ENCODE measurements at regions not wholly inside any gene's neighbourhood (a gene's known extent, or its start where the extent isn't known, plus 50 kb on each side); places are given as distances from the start of the nearest gene placed in this dataset.
A peak's percentile ranks its signal among the peaks of the same experiment; 100 is the strongest.

DNA sequence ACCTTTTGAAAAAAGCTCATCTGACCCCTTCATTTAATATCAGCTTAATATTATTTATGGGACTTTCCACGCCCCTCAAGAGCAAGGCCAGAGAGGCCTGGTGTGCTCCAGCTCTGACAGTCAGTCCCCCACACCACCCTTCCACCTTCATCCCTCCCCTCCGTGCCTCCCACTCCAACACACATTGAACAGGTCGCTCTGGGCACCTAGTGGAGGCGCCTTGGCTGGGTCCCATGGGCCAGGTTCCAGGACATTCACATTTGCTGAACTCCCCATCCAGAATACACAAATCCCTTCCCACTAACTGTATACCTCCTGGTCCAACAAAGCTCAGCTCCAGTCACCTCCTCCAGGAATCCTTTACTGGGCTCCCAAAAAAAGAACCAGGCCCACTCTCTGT is 137.5 kb downstream of the BCOR start:
- Histone ChIP-seq H3K27me3 (replicated peaks; ENCODE audit: control insufficient read depth, insufficient read depth, low read length) (peaks cover 6% of the 10 kb centered on the region), H3K9ac (ENCODE audit: low read length) (no peak overlapping the region), H3K36me3 (ENCODE audit: control insufficient read depth, insufficient read depth, low read length, severe bottlenecking) (no peaks in the 10 kb centered on the region), H3K9me3 (ENCODE audit: control insufficient read depth, low read length) (peaks cover 27% of the 10 kb centered on the region), H3K4me3 (ENCODE audit: low read length) (no peak overlapping the region), H3K4me1 (ENCODE audit: control insufficient read depth, insufficient read depth, low read length) (peaks cover 4% of the 10 kb centered on the region)
- DNase-seq (ENCODE audit: low read depth): no peak

- Histone ChIP-seq H3K4me1 (ENCODE audit: control insufficient read depth, insufficient read depth, low read length) (peaks cover 4% of the 10 kb centered on the region), H3K9me3 (ENCODE audit: control insufficient read depth, low read length) (peaks cover 28% of the 10 kb centered on the region), H3K9ac (ENCODE audit: low read length) (no peak overlapping the region), H3K27me3 (replicated peaks; ENCODE audit: control insufficient read depth, insufficient read depth, low read length) (peaks cover 6% of the 10 kb centered on the region), H3K4me3 (ENCODE audit: low read length) (no peak overlapping the region), H3K36me3 (ENCODE audit: control insufficient read depth, insufficient read depth, low read length, severe bottlenecking) (no peaks in the 10 kb centered on the region)
- DNase-seq (ENCODE audit: low read depth): no peak
These were observed 136.3 kb downstream of the BCOR start for GRCh38 chrX:39961441-39961840.

GRCh38 chrX:39965051-39965573 is 132.6 kb downstream of the BCOR start:
- Histone ChIP-seq H3K27me3 (replicated peaks; ENCODE audit: control insufficient read depth, insufficient read depth, low read length) (peaks cover 10% of the 10 kb centered on the region), H3K4me3 (ENCODE audit: low read length) (no peak overlapping the region), H3K36me3 (ENCODE audit: control insufficient read depth, insufficient read depth, low read length, severe bottlenecking) (no peaks in the 10 kb centered on the region), H3K9ac (ENCODE audit: low read length) (no peak overlapping the region), H3K9me3 (ENCODE audit: control insufficient read depth, low read length) (peaks cover 29% of the 10 kb centered on the region), H3K4me1 (ENCODE audit: control insufficient read depth, insufficient read depth, low read length) (no peaks in the 10 kb centered on the region)
- no peak for DNase-seq (ENCODE audit: low read depth)

DNA sequence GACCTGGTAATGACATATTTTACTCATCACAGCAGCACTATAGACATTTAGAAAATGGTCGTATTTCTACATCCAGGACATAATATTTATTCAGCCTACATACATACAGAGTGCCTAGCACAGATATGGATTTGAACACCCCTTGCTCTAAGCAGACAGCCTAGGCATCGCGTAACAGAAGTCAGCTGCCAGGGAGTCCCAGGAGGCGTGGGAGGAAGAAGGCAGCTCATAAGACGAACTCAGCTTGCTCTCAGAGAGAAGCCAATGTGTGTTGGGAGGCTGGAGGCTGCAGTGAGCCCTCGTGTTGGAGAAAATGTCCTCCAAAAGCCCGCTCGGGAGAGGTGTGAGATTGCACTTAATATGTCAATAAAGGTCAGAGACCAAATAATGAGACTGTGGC is 131.6 kb downstream of the BCOR start:
- H3K9me3 ChIP-seq (ENCODE audit: control insufficient read depth, low read length): peaks cover 39% of the 10 kb centered on the region
- DNase-seq (ENCODE audit: low read depth): no peak
- H3K9ac ChIP-seq (ENCODE audit: low read length): no peak overlapping the region
- H3K27me3 ChIP-seq (replicated peaks; ENCODE audit: control insufficient read depth, insufficient read depth, low read length): peaks cover 18% of the 10 kb centered on the region
- no peaks in the 10 kb centered on the region for H3K36me3 ChIP-seq (ENCODE audit: control insufficient read depth, insufficient read depth, low read length, severe bottlenecking)
- no peaks in the 10 kb centered on the region for H3K4me1 ChIP-seq (ENCODE audit: control insufficient read depth, insufficient read depth, low read length)
- H3K4me3 ChIP-seq (ENCODE audit: low read length): no peak overlapping the region

GRCh38 chrX:39967348-39967747 is 130.4 kb downstream of the BCOR start:
- H3K27me3 ChIP-seq (replicated peaks; ENCODE audit: control insufficient read depth, insufficient read depth, low read length): peaks cover 18% of the 10 kb centered on the region
- peaks cover 50% of the 10 kb centered on the region for H3K9me3 ChIP-seq (ENCODE audit: control insufficient read depth, low read length)
- no peaks in the 10 kb centered on the region for H3K4me1 ChIP-seq (ENCODE audit: control insufficient read depth, insufficient read depth, low read length)
- DNase-seq (ENCODE audit: low read depth): no peak
- H3K4me3 ChIP-seq (ENCODE audit: low read length): no peak overlapping the region
- H3K36me3 ChIP-seq (ENCODE audit: control insufficient read depth, insufficient read depth, low read length, severe bottlenecking): no peaks in the 10 kb centered on the region
- H3K9ac ChIP-seq (ENCODE audit: low read length): no peak overlapping the region

DNA sequence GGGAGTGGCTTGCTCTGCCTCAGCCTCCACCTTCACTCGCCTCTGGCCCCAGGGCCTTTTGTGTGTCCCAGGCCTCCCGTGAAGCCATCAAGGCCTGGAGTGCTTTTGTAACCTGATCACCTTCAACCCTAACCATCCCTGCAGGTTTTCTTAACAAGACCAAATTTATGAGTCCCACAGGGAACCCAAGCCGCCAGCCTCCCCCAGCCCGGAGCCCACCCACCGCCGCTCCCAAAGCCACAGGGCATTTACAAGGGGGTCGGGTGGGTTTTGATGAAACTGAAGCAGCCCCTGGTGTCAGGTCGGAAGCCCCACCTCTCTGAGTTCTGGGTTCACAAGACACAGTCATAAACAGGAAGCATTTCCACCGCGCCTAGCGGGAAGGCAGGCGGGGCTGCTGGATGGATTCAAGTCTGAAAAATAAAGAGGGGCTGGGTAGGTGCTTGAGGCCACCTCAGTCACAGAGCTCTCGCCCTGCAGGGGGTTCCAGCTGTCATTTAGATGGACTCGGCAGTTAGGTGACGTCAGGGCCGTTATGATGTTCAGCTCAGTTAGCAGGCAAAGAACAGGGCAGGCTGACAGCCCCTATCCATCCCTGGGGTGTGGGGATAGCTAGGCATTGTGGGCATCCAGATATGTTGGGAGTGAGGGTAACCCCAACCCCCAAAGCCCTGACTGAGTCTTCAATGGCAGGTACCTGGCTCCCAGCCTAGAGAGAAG is 128.5 kb downstream of the BCOR start:
- H3K4me1 ChIP-seq (ENCODE audit: control insufficient read depth, insufficient read depth, low read length): no peaks in the 10 kb centered on the region
- peaks cover 20% of the 10 kb centered on the region for H3K27me3 ChIP-seq (replicated peaks; ENCODE audit: control insufficient read depth, insufficient read depth, low read length)
- peaks cover 36% of the 10 kb centered on the region for H3K9me3 ChIP-seq (ENCODE audit: control insufficient read depth, low read length)
- no peak overlapping the region for H3K9ac ChIP-seq (ENCODE audit: low read length)
- no peak overlapping the region for H3K4me3 ChIP-seq (ENCODE audit: low read length)
- no peak for DNase-seq (ENCODE audit: low read depth)
- no peaks in the 10 kb centered on the region for H3K36me3 ChIP-seq (ENCODE audit: control insufficient read depth, insufficient read depth, low read length, severe bottlenecking)

DNA sequence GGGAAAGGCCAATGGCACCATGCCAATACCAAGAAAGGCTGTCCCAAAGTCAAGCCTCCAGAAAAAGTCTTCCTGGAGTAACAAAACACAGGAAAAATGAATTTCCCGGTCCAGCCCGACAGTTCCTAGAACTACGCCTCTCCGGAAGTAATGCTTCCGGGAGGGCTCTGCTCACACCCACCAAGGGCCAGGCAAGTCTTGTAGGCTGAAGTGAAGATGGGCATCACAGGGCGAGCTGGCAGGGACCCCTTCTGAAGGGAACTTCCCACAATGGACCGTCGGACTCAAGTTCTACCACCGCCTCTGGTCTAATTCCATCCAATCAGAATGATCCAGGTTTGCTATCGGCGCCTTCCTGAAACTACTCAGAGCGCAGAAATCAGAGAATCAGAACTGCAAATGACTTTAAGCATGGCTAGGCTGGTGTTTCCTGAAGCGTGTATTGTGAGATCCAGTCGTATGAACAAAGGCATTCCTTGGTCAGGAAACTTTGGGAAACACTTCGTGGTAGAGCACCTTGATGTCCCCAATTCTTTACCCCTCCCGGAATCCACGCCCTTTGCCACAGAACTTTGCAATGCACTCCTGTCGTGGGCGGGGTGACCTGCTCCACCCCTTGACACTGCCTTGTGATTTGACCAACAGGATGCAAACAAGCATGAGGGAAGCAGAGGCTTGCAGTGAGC is 127.8 kb downstream of the BCOR start:
- Histone ChIP-seq H3K36me3 (ENCODE audit: control insufficient read depth, insufficient read depth, low read length, severe bottlenecking) (no peaks in the 10 kb centered on the region), H3K27me3 (replicated peaks; ENCODE audit: control insufficient read depth, insufficient read depth, low read length) (peaks cover 23% of the 10 kb centered on the region), H3K4me3 (ENCODE audit: low read length) (no peak overlapping the region), H3K4me1 (ENCODE audit: control insufficient read depth, insufficient read depth, low read length) (no peaks in the 10 kb centered on the region), H3K9me3 (ENCODE audit: control insufficient read depth, low read length) (peaks cover 29% of the 10 kb centered on the region), H3K9ac (ENCODE audit: low read length) (no peak overlapping the region)
- DNase-seq (ENCODE audit: low read depth): no peak

DNA sequence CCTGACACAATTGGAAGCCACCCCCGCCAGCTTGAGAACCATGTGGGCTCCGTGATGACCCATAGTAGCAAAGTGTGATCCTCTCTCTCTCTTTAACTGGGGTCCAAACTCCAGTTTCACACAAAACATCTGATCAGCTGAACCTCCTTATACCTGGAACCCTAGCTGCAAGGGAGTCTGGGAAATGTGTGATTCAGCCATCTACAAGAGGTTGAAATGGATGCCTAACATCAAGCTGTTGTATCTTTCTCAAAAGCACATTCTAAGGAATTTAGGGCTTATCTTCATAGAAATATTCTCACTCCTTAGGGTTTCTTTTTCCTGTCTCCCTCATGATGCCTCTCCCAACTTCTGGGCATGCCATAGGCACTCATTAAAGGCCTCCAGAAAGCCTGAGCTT is 126.0 kb downstream of the BCOR start:
- Histone ChIP-seq H3K9ac (ENCODE audit: low read length) (no peak overlapping the region), H3K9me3 (ENCODE audit: control insufficient read depth, low read length) (peaks cover 26% of the 10 kb centered on the region), H3K4me3 (ENCODE audit: low read length) (no peak overlapping the region), H3K36me3 (ENCODE audit: control insufficient read depth, insufficient read depth, low read length, severe bottlenecking) (no peaks in the 10 kb centered on the region), H3K27me3 (replicated peaks; ENCODE audit: control insufficient read depth, insufficient read depth, low read length) (peaks cover 21% of the 10 kb centered on the region), H3K4me1 (ENCODE audit: control insufficient read depth, insufficient read depth, low read length) (no peaks in the 10 kb centered on the region)
- DNase-seq (ENCODE audit: low read depth): no peak

DNA sequence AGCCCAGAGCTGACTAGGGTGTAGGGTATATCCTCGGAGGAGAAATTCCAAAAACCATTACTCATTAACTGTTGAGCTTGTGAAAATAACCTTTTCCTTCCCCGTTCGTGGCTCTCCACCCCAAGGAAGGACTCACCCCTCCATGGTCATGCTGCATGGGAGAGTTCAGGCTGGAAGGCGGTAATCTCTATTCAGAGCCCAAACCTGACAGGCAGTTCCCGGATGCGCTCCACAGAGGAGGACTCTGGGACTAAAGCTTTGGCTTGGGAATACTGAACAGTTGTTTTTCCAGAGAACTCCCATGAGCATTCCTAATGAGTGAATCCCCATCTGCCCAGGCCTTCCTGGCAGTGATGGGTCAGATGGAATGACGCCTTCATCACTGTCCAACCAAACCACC is 125.4 kb downstream of the BCOR start:
- Histone ChIP-seq H3K4me1 (ENCODE audit: control insufficient read depth, insufficient read depth, low read length) (no peaks in the 10 kb centered on the region), H3K27me3 (replicated peaks; ENCODE audit: control insufficient read depth, insufficient read depth, low read length) (peaks cover 21% of the 10 kb centered on the region), H3K9me3 (ENCODE audit: control insufficient read depth, low read length) (peaks cover 26% of the 10 kb centered on the region), H3K4me3 (ENCODE audit: low read length) (no peak overlapping the region), H3K36me3 (ENCODE audit: control insufficient read depth, insufficient read depth, low read length, severe bottlenecking) (no peaks in the 10 kb centered on the region), H3K9ac (ENCODE audit: low read length) (no peak overlapping the region)
- DNase-seq (ENCODE audit: low read depth): peak; percentile 9

- H3K36me3 ChIP-seq (ENCODE audit: control insufficient read depth, insufficient read depth, low read length, severe bottlenecking): no peaks in the 10 kb centered on the region
- H3K9ac ChIP-seq (ENCODE audit: low read length): no peak overlapping the region
- H3K9me3 ChIP-seq (ENCODE audit: control insufficient read depth, low read length): peaks cover 26% of the 10 kb centered on the region
- H3K4me1 ChIP-seq (ENCODE audit: control insufficient read depth, insufficient read depth, low read length): no peaks in the 10 kb centered on the region
- no peak overlapping the region for H3K4me3 ChIP-seq (ENCODE audit: low read length)
- no peak for DNase-seq (ENCODE audit: low read depth)
- peaks cover 25% of the 10 kb centered on the region for H3K27me3 ChIP-seq (replicated peaks; ENCODE audit: control insufficient read depth, insufficient read depth, low read length)
These were observed 123.9 kb downstream of the BCOR start for GRCh38 chrX:39973810-39974209.

DNA sequence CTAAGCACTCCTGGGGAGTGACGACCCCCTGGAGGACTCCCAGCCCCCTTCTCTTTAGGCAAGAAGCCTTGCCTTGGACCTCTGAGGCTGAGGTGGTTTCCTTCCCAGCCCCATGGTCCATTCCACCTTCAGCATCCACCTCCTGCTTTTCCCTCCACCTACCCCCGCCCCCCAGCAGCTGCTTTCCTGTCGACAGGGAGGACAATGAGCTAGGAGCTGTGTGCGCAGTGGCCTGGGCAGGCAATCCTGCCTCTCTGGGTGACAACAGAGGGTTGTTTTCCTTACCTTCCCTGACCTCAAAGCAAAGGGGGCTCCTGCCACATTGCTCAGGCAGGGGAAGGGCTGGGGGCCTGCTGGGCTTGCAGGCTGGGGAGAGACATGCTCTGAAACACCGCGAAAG is 123.5 kb downstream of the BCOR start:
- DNase-seq (ENCODE audit: low read depth): no peak
- no peaks in the 10 kb centered on the region for H3K36me3 ChIP-seq (ENCODE audit: control insufficient read depth, insufficient read depth, low read length, severe bottlenecking)
- H3K27me3 ChIP-seq (replicated peaks; ENCODE audit: control insufficient read depth, insufficient read depth, low read length): peaks cover 26% of the 10 kb centered on the region

More for the DNA sequence above, 123.5 kb downstream of the BCOR start:
- Histone ChIP-seq H3K9ac (ENCODE audit: low read length) (no peak overlapping the region), H3K4me3 (ENCODE audit: low read length) (no peak overlapping the region), H3K9me3 (ENCODE audit: control insufficient read depth, low read length) (peaks cover 26% of the 10 kb centered on the region), H3K4me1 (ENCODE audit: control insufficient read depth, insufficient read depth, low read length) (no peaks in the 10 kb centered on the region)
